ENCODE measurements at regions not wholly inside any gene's neighbourhood (a gene's known extent, or its start where the extent isn't known, plus 50 kb on each side); places are given as distances from the start of the nearest gene placed in this dataset.

GRCh38 chr18:78573773-78574172 is 405.8 kb upstream of the SALL3 start:
- no peak for DNase-seq
- no peak for TF ChIP-seq CTCF (IDR thresholded peaks at IDR 0.05; ENCODE audit: borderline replicate concordance, extremely low read depth, low read length, poor library complexity, severe bottlenecking)
- TF ChIP-seq EZH2 (IDR thresholded peaks at IDR 0.05; ENCODE audit: borderline replicate concordance, low read depth, low read length, severe bottlenecking) = no peak
- Histone ChIP-seq H3K4me2 (ENCODE audit: insufficient read depth, low read length) (no peak overlapping the region), H4K20me1 (ENCODE audit: insufficient read depth, low read length) (no peaks in the 10 kb centered on the region), H3K79me2 (ENCODE audit: insufficient read depth, low read length) (no peaks in the 10 kb centered on the region), H3K4me3 (ENCODE audit: low read depth in 1 of 2, low read length in 2 of 2) (no peak overlapping the region), H3K9me3 (ENCODE audit: insufficient read depth, low read length, severe bottlenecking) (peaks cover 13% of the 10 kb centered on the region), H3K4me1 (ENCODE audit: insufficient read depth, low read length) (no peaks in the 10 kb centered on the region), H2AFZ (ENCODE audit: low read depth, low read length) (no peak overlapping the region), H3K36me3 (ENCODE audit: insufficient read depth, low read length) (no peaks in the 10 kb centered on the region), H3K27me3 (ENCODE audit: insufficient read depth, low read length, poor library complexity) (no peaks in the 10 kb centered on the region), H3K27ac (ENCODE audit: low read length) (no peak overlapping the region), H3K9ac (ENCODE audit: low read depth, low read length) (no peak overlapping the region)
- ATAC-seq (ENCODE audit: insufficient read depth, low read depth) = no peak

GRCh38 chr18:78576967-78577366 is 402.7 kb upstream of the SALL3 start:
- ATAC-seq (ENCODE audit: insufficient read depth, low read depth) (no peak), DNase-seq (no peak)
- Histone ChIP-seq H3K36me3 (ENCODE audit: insufficient read depth, low read length) (no peaks in the 10 kb centered on the region), H3K27me3 (ENCODE audit: insufficient read depth, low read length, poor library complexity) (no peaks in the 10 kb centered on the region), H3K27ac (ENCODE audit: low read length) (no peak overlapping the region), H3K79me2 (ENCODE audit: insufficient read depth, low read length) (no peaks in the 10 kb centered on the region), H3K4me3 (ENCODE audit: low read depth in 1 of 2, low read length in 2 of 2) (no peak overlapping the region), H2AFZ (ENCODE audit: low read depth, low read length) (no peak overlapping the region), H3K4me2 (ENCODE audit: insufficient read depth, low read length) (no peak overlapping the region), H4K20me1 (ENCODE audit: insufficient read depth, low read length) (no peaks in the 10 kb centered on the region), H3K9ac (ENCODE audit: low read depth, low read length) (no peak overlapping the region), H3K4me1 (ENCODE audit: insufficient read depth, low read length) (no peaks in the 10 kb centered on the region), H3K9me3 (ENCODE audit: insufficient read depth, low read length, severe bottlenecking) (peaks cover 13% of the 10 kb centered on the region)
- TF ChIP-seq EZH2 (IDR thresholded peaks at IDR 0.05; ENCODE audit: borderline replicate concordance, low read depth, low read length, severe bottlenecking) = no peak
- no peak for TF ChIP-seq CTCF (IDR thresholded peaks at IDR 0.05; ENCODE audit: borderline replicate concordance, extremely low read depth, low read length, poor library complexity, severe bottlenecking)

- DNase-seq (no peak), ATAC-seq (ENCODE audit: insufficient read depth, low read depth) (no peak)
- H3K4me1 ChIP-seq (ENCODE audit: insufficient read depth, low read length) = no peaks in the 10 kb centered on the region
- no peaks in the 10 kb centered on the region for H3K79me2 ChIP-seq (ENCODE audit: insufficient read depth, low read length)
- TF ChIP-seq CTCF (IDR thresholded peaks at IDR 0.05; ENCODE audit: borderline replicate concordance, extremely low read depth, low read length, poor library complexity, severe bottlenecking) (no peak), EZH2 (IDR thresholded peaks at IDR 0.05; ENCODE audit: borderline replicate concordance, low read depth, low read length, severe bottlenecking) (no peak)
- no peak overlapping the region for H3K4me3 ChIP-seq (ENCODE audit: low read depth in 1 of 2, low read length in 2 of 2)
- no peak overlapping the region for H3K4me2 ChIP-seq (ENCODE audit: insufficient read depth, low read length)
- H2AFZ ChIP-seq (ENCODE audit: low read depth, low read length) = no peak overlapping the region
- H3K27ac ChIP-seq (ENCODE audit: low read length) = no peak overlapping the region
- no peaks in the 10 kb centered on the region for H3K27me3 ChIP-seq (ENCODE audit: insufficient read depth, low read length, poor library complexity)
- no peaks in the 10 kb centered on the region for H4K20me1 ChIP-seq (ENCODE audit: insufficient read depth, low read length)
- H3K9me3 ChIP-seq (ENCODE audit: insufficient read depth, low read length, severe bottlenecking) = peaks cover 3% of the 10 kb centered on the region
- no peaks in the 10 kb centered on the region for H3K36me3 ChIP-seq (ENCODE audit: insufficient read depth, low read length)
- H3K9ac ChIP-seq (ENCODE audit: low read depth, low read length) = no peak overlapping the region
Measured at GRCh38 chr18:78579449-78579848, 400.2 kb upstream of the SALL3 start.

Data from DND-41 (cell line).